ENCODE measurements at regions not wholly inside any gene's neighbourhood (a gene's known extent, or its start where the extent isn't known, plus 50 kb on each side); places are given as distances from the start of the nearest gene placed in this dataset.
"Not testable (repeated sequence)": the region's sequence is repeated elsewhere in the genome, so short reads cannot be mapped to it uniquely, and the experiment has no call there.

- Histone ChIP-seq H3K9me2 (ENCODE audit: insufficient read depth) (no peaks in the 10 kb centered on the region), H3K79me2 (ENCODE audit: insufficient read depth, low read length) (no peaks in the 10 kb centered on the region), H3K27me3 (ENCODE audit: insufficient read depth, low read length) (no peaks in the 10 kb centered on the region), H3K36me3 (ENCODE audit: control insufficient read depth in 1 of 2, insufficient read depth in 2 of 2, low read length in 2 of 2) (no peaks in the 10 kb centered on the region), H2AFZ (ENCODE audit: low read depth, low read length, poor library complexity, severe bottlenecking) (no peak overlapping the region), H3K9me3 (ENCODE audit: control insufficient read depth in 1 of 2, insufficient read depth in 1 of 2, low read depth in 1 of 2, low read length in 2 of 2) (no peaks in the 10 kb centered on the region), H4K20me1 (ENCODE audit: insufficient read depth) (no peaks in the 10 kb centered on the region), H3K9ac (ENCODE audit: low read length) (no peak overlapping the region), H3K4me2 (ENCODE audit: low read length) (no peak overlapping the region), H3K4me3 (replicated peaks in 1 of 2; ENCODE audit: low read depth in 1 of 2, low read length in 2 of 2) (no peak overlapping the region), H3K27ac (ENCODE audit: low read depth, low read length) (no peak overlapping the region), H3K4me1 (ENCODE audit: control insufficient read depth in 1 of 2, insufficient read depth in 2 of 2, low read length in 2 of 2) (no peaks in the 10 kb centered on the region)
- no TSS peak for BruUV-seq (replicated peaks)
- ChIA-PET RAD21 (ENCODE audit: low non-redundant PET in 1 of 2, low total read pairs in 2 of 2, uncharacterized antibody in 2 of 2, unreplicated experiment in 2 of 2) (no interaction called here), CTCF (no interaction called here), POLR2A (no interaction called here)
- intact Hi-C loops (cut with micrococcal nuclease) = no loop called here
- no peak for DNase-seq (ENCODE audit: low read depth, low spot score)
- no peak for ATAC-seq
- TF ChIP-seq SRF (IDR thresholded peaks at IDR 0.05; ENCODE audit: low read depth) = no peak
These were observed 492.9 kb downstream of the CHSY3 start for GRCh38 chr5:130397132-130397531.

GRCh38 chr5:130391727-130392264 lies 487.5 kb downstream of the CHSY3 start:
- CTCF ChIA-PET = not testable (repeated sequence)

GRCh38 chr5:130386155-130386554 lies 481.9 kb downstream of the CHSY3 start:
- Histone ChIP-seq H3K9me2 (ENCODE audit: insufficient read depth) (no peaks in the 10 kb centered on the region; the same call in 1 of the 2 replicates), H3K36me3 (ENCODE audit: control insufficient read depth in 1 of 2, insufficient read depth in 2 of 2, low read length in 2 of 2) (no peaks in the 10 kb centered on the region), H3K27ac (ENCODE audit: low read depth, low read length) (no peak overlapping the region), H3K4me1 (ENCODE audit: control insufficient read depth in 1 of 2, insufficient read depth in 2 of 2, low read length in 2 of 2) (no peaks in the 10 kb centered on the region), H3K9ac (ENCODE audit: low read length) (no peak overlapping the region), H3K4me2 (ENCODE audit: low read length) (no peak overlapping the region), H4K20me1 (ENCODE audit: insufficient read depth) (no peaks in the 10 kb centered on the region), H3K4me3 (replicated peaks in 1 of 2; ENCODE audit: low read depth in 1 of 2, low read length in 2 of 2) (no peak overlapping the region), H3K9me3 (ENCODE audit: control insufficient read depth in 1 of 2, insufficient read depth in 1 of 2, low read depth in 1 of 2, low read length in 2 of 2) (no peaks in the 10 kb centered on the region), H3K79me2 (ENCODE audit: insufficient read depth, low read length) (no peaks in the 10 kb centered on the region), H3K27me3 (ENCODE audit: insufficient read depth, low read length) (no peaks in the 10 kb centered on the region), H2AFZ (ENCODE audit: low read depth, low read length, poor library complexity, severe bottlenecking) (no peak overlapping the region)
- intact Hi-C loops (cut with micrococcal nuclease) = no loop called here
- ChIA-PET CTCF (no interaction called here), POLR2A (no interaction called here), RAD21 (ENCODE audit: low non-redundant PET in 1 of 2, low total read pairs in 2 of 2, uncharacterized antibody in 2 of 2, unreplicated experiment in 2 of 2) (interaction anchor here in 1 of 2 experiments (0.6 kb wide), 1 partner anchor 154 kb away, joined by 4 read pairs; no protein-coding TSS in a partner anchor)
- no peak for ATAC-seq
- DNase-seq (ENCODE audit: low read depth, low spot score) = no peak
- TF ChIP-seq FOSL1 (IDR thresholded peaks at IDR 0.05; ENCODE audit: low read depth) (no peak), EZH2phosphoT487 (IDR thresholded peaks at IDR 0.05; ENCODE audit: borderline replicate concordance) (no peak), RAD21 (IDR thresholded peaks at IDR 0.05; ENCODE audit: low read depth) (peak; percentile 20; the same call in 1 of the 2 replicates), CBX3 (IDR thresholded peaks at IDR 0.05; ENCODE audit: low read depth) (no peak), YY1 (IDR thresholded peaks at IDR 0.05; ENCODE audit: extremely low read depth, insufficient replicate concordance, low read depth, low read length) (no peak)
- no TSS peak for BruUV-seq (replicated peaks)

More at GRCh38 chr5:130391727-130392264, 487.5 kb downstream of the CHSY3 start:
- BruUV-seq (replicated peaks); H3K4me2 ChIP-seq (ENCODE audit: low read length); H3K27ac ChIP-seq (ENCODE audit: low read depth, low read length); H3K9me2 ChIP-seq (ENCODE audit: insufficient read depth); DNase-seq (ENCODE audit: low read depth, low spot score); H3K4me1 ChIP-seq (ENCODE audit: control insufficient read depth in 1 of 2, insufficient read depth in 2 of 2, low read length in 2 of 2); H3K27me3 ChIP-seq (ENCODE audit: insufficient read depth, low read length); ATAC-seq; H3K79me2 ChIP-seq (ENCODE audit: insufficient read depth, low read length); H3K9me3 ChIP-seq (ENCODE audit: control insufficient read depth in 1 of 2, insufficient read depth in 1 of 2, low read depth in 1 of 2, low read length in 2 of 2); H2AFZ ChIP-seq (ENCODE audit: low read depth, low read length, poor library complexity, severe bottlenecking); H3K4me3 ChIP-seq (replicated peaks in 1 of 2; ENCODE audit: low read depth in 1 of 2, low read length in 2 of 2); H3K36me3 ChIP-seq (ENCODE audit: control insufficient read depth in 1 of 2, insufficient read depth in 2 of 2, low read length in 2 of 2); intact Hi-C loops (cut with micrococcal nuclease); POLR2A ChIA-PET; H3K9ac ChIP-seq (ENCODE audit: low read length); RAD21 ChIA-PET (ENCODE audit: low non-redundant PET in 1 of 2, low total read pairs in 2 of 2, uncharacterized antibody in 2 of 2, unreplicated experiment in 2 of 2); H4K20me1 ChIP-seq (ENCODE audit: insufficient read depth): not testable (repeated sequence)

Data from HCT116 (cell line).